Gastrocnemius medialis (tissue), 4 donors: ENCODE measurements at regions not wholly inside any gene's neighbourhood (a gene's known extent, or its start where the extent isn't known, plus 50 kb on each side); places are given as distances from the start of the nearest gene placed in this dataset.

Experiments used
- ATAC-seq, 2 donors: fragments of 150-250 bp; one replicate each; pipeline ENCODE4 v1.9.1; 2016
- DNase-seq, 2 donors: peaks; one replicate each; pipeline ENCODE4 v3.0.0-alpha.2; 2019
- H3K27ac ChIP-seq, 4 donors: fragments of 200-600 bp; sonication (generic); 1 replicate in 1 of 4; 2 replicates in 3 of 4; pipeline ENCODE4 v1.5.1; 2016 to 2018; ENCODE audit warnings: mild to moderate bottlenecking in 2 of 4, moderate library complexity in 1 of 4
- H3K27me3 ChIP-seq, 3 donors: fragments of 200-600 bp; sonication (generic) in 2 of 3; 1 replicate in 1 of 3; 2 replicates in 2 of 3; pipeline versions ENCODE4 v1.5.1 to v1.6.0; 2016 to 2019; ENCODE audit warnings: mild to moderate bottlenecking in 1 of 3, moderate library complexity in 1 of 3
- H3K36me3 ChIP-seq, 2 donors: fragments of 200-600 bp; sonication (generic) in 1 of 2; one replicate each; pipeline ENCODE4 v1.5.1; 2017 to 2018
- H3K4me1 ChIP-seq, 2 donors: fragments of 200-600 bp; sonication (generic) in 1 of 2; one replicate each; pipeline ENCODE4 v1.5.1; 2016 to 2017; ENCODE audit warnings: mild to moderate bottlenecking in 2 of 2
- H3K4me3 ChIP-seq, 4 donors: fragments of 200-600 bp; sonication (generic) in 3 of 4; 1 replicate in 1 of 4; 2 replicates in 3 of 4; pipeline ENCODE4 v1.5.1; 2016 to 2019; ENCODE audit warnings: mild to moderate bottlenecking in 2 of 4
- H3K9me3 ChIP-seq, 3 donors: fragments of 200-600 bp; sonication (generic) in 2 of 3; 1 replicate in 1 of 3; 2 replicates in 2 of 3; pipeline ENCODE4 v1.5.1; 2016 to 2019
- POLR2A ChIP-seq, 2 donors: fragments of 450-650 bp; IDR thresholded peaks; one replicate each; pipeline ENCODE4 v1.6.1; 2017; ENCODE audit warnings: antibody characterized with exemption in 2 of 2, mild to moderate bottlenecking in 2 of 2, moderate library complexity in 2 of 2
- in situ Hi-C, 4 donors: fragments of 200-750 bp; cut with MboI; loops; one replicate each; pipeline versions ENCODE4 v1.15.0 to v1.8.0; 2017; ENCODE audit warnings: low sequenced_read_pairs in 4 of 4
- intact Hi-C: fragments of 100-400 bp; cut with DNase I; formaldehyde crosslinking; loops from one replicate; pipeline ENCODE4 v1.15.1; 2023; ENCODE audit warnings: low total_unique reads
- TF ChIP-seq, protein P1 (sequence below), 5 experiments: fragments of 450-650 bp in 3 of 5; fragments of 200-600 bp in 2 of 5; sonication (generic) in 2 of 5; IDR thresholded peaks in 4 of 5; conservative IDR thresholded peaks in 1 of 5; 1 replicate in 4 of 5; 2 replicates in 1 of 5; pipeline ENCODE4 v1.5.1; 2016 to 2019; ENCODE audit warnings: antibody characterized with exemption in 5 of 5, mild to moderate bottlenecking in 3 of 5, moderate library complexity in 3 of 5

DNA sequence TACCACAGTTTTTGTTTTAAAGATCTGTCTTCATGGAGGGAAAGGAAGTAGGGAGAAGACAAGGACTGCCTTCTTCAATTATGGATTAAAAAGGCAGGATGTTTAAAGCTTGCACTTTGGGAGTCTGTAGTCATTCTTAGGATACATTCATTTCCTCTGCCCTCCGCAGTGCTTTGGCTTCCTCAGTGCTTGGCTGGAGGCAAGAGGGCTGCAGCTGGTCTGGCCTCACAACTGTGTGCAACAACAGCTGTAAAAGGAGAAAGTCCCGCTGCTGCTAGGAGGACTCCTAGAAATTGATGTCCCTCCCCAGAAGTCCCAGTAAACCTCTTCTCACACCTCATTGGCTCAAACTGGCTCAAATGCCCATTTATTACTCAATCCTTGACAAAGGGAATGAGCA is 54.4 kb upstream of the PPP2R3A start:
- Histone ChIP-seq H3K9me3 (no peaks in the 10 kb centered on the region), H3K27me3 (no peaks in the 10 kb centered on the region), H3K36me3 (no peaks in the 10 kb centered on the region), H3K4me3 (no peak overlapping the region), H3K4me1 (no peaks in the 10 kb centered on the region), H3K27ac (no peak overlapping the region)
- DNase-seq = no peak
- in situ Hi-C loops = no loop called here
- ATAC-seq = no peak
- intact Hi-C loops = no loop called here
- TF ChIP-seq POLR2A (IDR thresholded peaks at IDR 0.05) = no peak
- TF ChIP-seq, protein P1, sequence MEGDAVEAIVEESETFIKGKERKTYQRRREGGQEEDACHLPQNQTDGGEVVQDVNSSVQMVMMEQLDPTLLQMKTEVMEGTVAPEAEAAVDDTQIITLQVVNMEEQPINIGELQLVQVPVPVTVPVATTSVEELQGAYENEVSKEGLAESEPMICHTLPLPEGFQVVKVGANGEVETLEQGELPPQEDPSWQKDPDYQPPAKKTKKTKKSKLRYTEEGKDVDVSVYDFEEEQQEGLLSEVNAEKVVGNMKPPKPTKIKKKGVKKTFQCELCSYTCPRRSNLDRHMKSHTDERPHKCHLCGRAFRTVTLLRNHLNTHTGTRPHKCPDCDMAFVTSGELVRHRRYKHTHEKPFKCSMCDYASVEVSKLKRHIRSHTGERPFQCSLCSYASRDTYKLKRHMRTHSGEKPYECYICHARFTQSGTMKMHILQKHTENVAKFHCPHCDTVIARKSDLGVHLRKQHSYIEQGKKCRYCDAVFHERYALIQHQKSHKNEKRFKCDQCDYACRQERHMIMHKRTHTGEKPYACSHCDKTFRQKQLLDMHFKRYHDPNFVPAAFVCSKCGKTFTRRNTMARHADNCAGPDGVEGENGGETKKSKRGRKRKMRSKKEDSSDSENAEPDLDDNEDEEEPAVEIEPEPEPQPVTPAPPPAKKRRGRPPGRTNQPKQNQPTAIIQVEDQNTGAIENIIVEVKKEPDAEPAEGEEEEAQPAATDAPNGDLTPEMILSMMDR (IDR thresholded peaks at IDR 0.05 in 4 of 5, conservative IDR thresholded peaks at IDR 0.05 in 1 of 5) = no peak

DNA sequence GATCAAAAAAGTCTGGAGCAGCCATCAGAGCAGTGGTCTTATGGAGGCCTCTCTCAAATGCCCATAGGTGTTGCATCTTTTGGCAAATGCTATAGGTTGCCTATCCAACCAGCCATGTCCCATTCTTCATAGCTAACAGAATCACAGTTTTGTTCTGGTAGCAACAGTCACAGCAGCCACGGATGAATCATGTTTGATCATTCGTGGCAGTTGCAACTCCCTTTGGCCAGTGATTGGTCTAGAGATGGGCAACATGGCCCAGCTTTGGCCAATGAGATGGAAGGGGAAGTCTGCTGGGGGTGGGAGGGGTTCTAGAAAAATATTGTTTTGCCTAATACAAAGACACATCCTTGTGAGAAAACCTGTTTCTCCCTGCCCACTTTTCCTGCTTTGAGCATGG is 50.3 kb upstream of the PPP2R3A start:
- no peak for DNase-seq
- Histone ChIP-seq H3K27ac (no peak overlapping the region), H3K4me1 (peaks cover 0 to 15% of the 10 kb centered on the region in 2 donors), H3K36me3 (no peaks in the 10 kb centered on the region), H3K27me3 (no peaks in the 10 kb centered on the region), H3K4me3 (no peak overlapping the region), H3K9me3 (no peaks in the 10 kb centered on the region)
- intact Hi-C loops = no loop called here
- no peak for ATAC-seq
- TF ChIP-seq, protein P1 (IDR thresholded peaks at IDR 0.05 in 4 of 5, conservative IDR thresholded peaks at IDR 0.05 in 1 of 5) = no peak
- TF ChIP-seq POLR2A (IDR thresholded peaks at IDR 0.05) = no peak
- in situ Hi-C loops = loop anchor here in 1 of 4 donors (5.0 kb wide), 1 partner anchor 127 kb away; no protein-coding TSS in a partner anchor
